GM12875 (cell line): ENCODE measurements at regions not wholly inside any gene's neighbourhood (a gene's known extent, or its start where the extent isn't known, plus 50 kb on each side); places are given as distances from the start of the nearest gene placed in this dataset.
"Not testable (repeated sequence)": the region's sequence is repeated elsewhere in the genome, so short reads cannot be mapped to it uniquely, and the experiment has no call there.

Experiments
- H3K4me3 ChIP-seq: one replicate; pipeline ENCODE4 v1.5.1; 2011; ENCODE audit warnings: low read depth, low read length, control low read depth
- CTCF ChIP-seq: IDR thresholded peaks from 2 replicates; pipeline ENCODE4 v1.5.1; 2011; ENCODE audit warnings: low read depth, mild to moderate bottlenecking, control low read depth, inconsistent platforms, low read length, moderate library complexity, borderline replicate concordance; ENCODE audit not compliant: insufficient read depth

DNA sequence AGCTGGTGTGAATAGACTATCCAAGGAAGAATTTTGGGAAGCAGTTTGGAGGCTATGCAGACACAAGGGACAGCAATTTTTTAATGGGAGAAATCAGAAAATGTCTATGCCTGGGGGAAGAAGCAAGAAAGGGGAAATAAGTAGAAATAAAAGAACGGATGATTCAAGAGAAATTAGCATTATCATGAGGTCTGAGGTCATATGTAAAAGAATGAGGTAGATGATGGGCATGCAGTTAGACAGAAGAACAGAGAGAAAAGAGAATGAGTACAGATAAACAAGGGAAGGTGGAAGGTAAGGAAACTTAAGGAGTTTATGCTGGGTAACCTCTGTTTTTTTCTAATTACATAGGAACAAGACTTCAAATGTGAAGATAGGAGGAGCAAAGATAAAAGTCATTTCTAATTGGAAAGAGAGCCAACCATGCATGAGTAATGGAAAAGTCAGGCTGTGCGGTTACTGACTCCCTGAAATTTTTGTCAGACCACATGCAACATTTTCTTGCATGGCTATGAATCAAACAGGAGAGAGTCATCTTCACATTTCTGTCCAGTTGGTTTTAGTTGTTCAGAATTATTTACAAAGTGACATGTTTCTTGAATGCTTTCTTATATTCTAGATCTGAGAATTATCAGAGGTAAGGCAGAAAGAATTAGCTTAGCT, 101.0 kb upstream of the PIK3R1 start:
- no peak for TF ChIP-seq CTCF

DNA sequence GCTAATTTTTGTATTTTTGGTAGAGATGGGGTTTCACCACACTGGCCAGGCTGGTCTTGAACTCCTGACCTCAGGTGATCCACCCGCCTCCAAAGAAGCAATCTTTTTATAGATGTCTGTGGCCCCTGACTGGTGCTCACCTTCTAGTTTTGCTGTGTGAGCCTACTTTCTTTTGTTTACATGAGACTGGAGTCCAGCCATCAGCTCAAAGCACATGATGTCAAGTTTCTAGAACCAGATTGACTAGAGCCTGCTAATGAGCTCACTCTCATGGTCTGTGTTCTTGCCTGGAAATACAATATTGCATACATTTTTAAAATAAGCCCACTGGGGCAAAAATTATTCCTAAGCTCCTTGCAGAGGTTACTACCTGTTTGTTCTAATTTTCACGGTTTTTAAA, 102.9 kb upstream of the PIK3R1 start:
- H3K4me3 ChIP-seq: no peak overlapping the region
- TF ChIP-seq CTCF: no peak

More for the DNA sequence above, 101.0 kb upstream of the PIK3R1 start:
- H3K4me3 ChIP-seq: no peak overlapping the region

GRCh38 chr5:68110894-68111293, 104.7 kb upstream of the PIK3R1 start:
- TF ChIP-seq CTCF: no peak
- H3K4me3 ChIP-seq: no peak overlapping the region

DNA sequence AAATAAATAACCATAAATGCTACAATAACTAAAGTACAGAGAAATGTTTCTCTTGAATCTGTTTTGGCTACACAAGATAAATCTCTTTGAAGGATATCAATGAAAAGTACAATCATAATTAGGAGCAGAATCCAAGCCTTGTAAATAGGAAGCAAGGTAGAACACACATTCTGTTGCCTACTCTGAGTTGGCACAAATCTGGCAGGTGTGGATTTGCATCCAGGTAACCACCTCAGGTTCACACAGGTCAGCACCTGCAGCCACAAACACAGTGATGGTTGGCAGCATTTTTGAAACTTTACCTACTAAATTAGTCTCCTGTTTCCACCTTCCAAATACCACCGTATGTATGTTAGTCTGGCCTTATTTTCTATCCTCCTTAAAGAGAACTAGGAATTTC, 105.3 kb upstream of the PIK3R1 start:
- H3K4me3 ChIP-seq: no peak overlapping the region
- no peak for TF ChIP-seq CTCF

- H3K4me3 ChIP-seq: not testable (repeated sequence)
Measured at GRCh38 chr5:68104217-68104616, 111.3 kb upstream of the PIK3R1 start.

DNA sequence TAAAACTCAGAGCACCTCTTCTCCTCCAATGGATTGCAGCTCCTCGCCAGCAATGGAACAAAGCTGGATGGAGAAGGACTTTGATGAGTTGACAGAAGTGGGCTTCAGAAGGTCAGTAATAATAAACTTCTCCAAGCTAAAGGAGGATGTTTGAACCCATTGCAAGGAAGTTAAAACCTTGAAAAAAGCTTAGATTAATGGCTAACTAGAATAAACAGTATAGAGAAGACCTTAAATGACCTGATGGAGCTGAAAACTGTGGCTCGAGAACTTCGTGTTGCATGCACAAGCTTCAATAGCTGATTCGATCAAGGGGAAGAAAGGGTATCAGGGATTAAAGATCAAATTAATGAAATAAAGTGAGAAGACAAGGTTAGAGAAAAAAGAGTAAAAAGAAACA, 112.3 kb upstream of the PIK3R1 start:
- H3K4me3 ChIP-seq: not testable (repeated sequence)

DNA sequence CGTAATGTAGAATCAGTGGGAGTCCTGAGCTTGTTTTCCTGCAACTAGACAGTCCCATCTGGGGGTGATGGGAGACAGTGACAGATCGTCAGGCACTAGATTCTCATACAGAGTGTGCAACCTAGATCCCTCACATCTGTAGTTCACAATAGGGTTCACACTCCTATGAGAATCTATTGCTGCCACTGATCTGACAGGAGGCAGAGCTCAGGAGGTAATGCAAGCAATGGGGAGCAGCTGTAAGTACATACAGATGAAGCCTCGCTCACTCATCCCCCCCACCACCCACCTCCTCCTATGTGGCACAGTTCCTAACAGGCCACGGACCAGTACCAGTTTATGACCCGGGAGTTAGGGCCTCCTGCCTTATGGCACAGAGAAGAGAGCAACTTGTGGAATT, 116.2 kb upstream of the PIK3R1 start:
- no peak overlapping the region for H3K4me3 ChIP-seq
- no peak for TF ChIP-seq CTCF

DNA sequence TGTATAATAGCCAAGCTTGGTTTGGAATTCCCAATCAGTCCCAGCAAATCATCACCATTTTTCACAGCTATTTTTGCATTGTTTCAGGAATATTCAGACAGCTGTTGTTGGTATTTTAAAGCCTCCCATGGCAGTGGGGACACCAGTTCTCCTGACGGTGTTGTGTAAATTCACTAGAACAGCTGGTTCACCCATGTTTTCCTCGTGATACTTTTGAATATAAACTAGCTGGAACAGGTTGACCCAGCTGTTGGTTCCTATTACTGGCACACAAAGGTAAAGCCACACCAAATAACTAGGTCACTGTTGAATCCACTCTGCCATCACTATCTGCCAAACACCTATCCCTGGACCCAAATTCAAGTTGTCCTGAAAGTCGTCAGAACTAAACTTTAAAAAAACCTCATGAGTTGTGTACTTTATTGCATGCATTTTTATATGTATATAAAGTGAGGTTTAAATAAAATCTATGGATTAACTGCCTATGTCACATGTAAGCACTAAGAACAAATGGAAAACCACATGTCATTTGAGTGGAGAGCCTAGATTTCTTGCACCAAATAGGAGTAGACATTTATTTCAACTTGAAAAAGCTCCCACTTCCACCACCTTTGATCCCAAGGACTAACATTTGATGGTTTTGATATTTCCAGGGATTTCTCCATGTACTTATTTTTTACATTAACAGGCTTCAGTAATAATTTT, 121.9 kb upstream of the PIK3R1 start:
- H3K4me3 ChIP-seq: no peak overlapping the region
- TF ChIP-seq CTCF: no peak
